GM12878 (cell line): ENCODE measurements at regions not wholly inside any gene's neighbourhood (a gene's known extent, or its start where the extent isn't known, plus 50 kb on each side); places are given as distances from the start of the nearest gene placed in this dataset.

Experiments used
- BHLHE40 ChIP-seq, 2 experiments: fragments of 450-650 bp in 1 of 2; IDR thresholded peaks; 2 replicates each; pipeline ENCODE4 v1.6.1; 2011 to 2017; ENCODE audit warnings: low read depth in 2 of 2, borderline replicate concordance in 1 of 2, improper control_type of control experiment in 1 of 2, low read length in 1 of 2, mild to moderate bottlenecking in 1 of 2
- CEBPB ChIP-seq, 2 experiments: fragments of 150-350 bp in 1 of 2; IDR thresholded peaks; 2 replicates each; pipeline ENCODE4 v1.6.1; 2012 to 2014; ENCODE audit warnings: low read depth in 2 of 2, low read length in 2 of 2, borderline replicate concordance in 1 of 2, inconsistent platforms in 1 of 2
- E2F8 ChIP-seq: fragments of 450-650 bp; IDR thresholded peaks from 2 replicates; pipeline ENCODE4 v1.6.1; 2018; ENCODE audit warnings: mild to moderate bottlenecking, low read depth, moderate library complexity; ENCODE audit not compliant: partially characterized antibody
- FOS ChIP-seq: IDR thresholded peaks from 3 replicates; pipeline ENCODE4 v1.6.1; 2011; ENCODE audit warnings: borderline replicate concordance; ENCODE audit not compliant: insufficient read length; ENCODE audit errors: extremely low read depth
- GABPA ChIP-seq: IDR thresholded peaks from 2 replicates; pipeline ENCODE4 v1.6.1; 2014; ENCODE audit warnings: antibody characterized with exemption, low read depth, mild to moderate bottlenecking, inconsistent platforms
- MTA3 ChIP-seq: IDR thresholded peaks from 2 replicates; pipeline ENCODE4 v1.6.1; 2012; ENCODE audit warnings: low read length, inconsistent platforms, borderline replicate concordance
- RAD21 ChIP-seq: IDR thresholded peaks from 2 replicates; pipeline ENCODE4 v1.6.1; 2011; ENCODE audit warnings: mild to moderate bottlenecking, low read depth, low read length, moderate library complexity; ENCODE audit not compliant: insufficient read depth
- RAD51 ChIP-seq: fragments of 450-650 bp; IDR thresholded peaks from 2 replicates; pipeline ENCODE4 v1.6.1; 2016; ENCODE audit warnings: moderate library complexity, mild to moderate bottlenecking, inconsistent platforms
- SKIL ChIP-seq: fragments of 450-650 bp; IDR thresholded peaks from 2 replicates; pipeline ENCODE4 v1.6.1; 2017; ENCODE audit warnings: mild to moderate bottlenecking, low read depth, inconsistent platforms; ENCODE audit not compliant: poor library complexity, severe bottlenecking
- SREBF2 ChIP-seq: IDR thresholded peaks from 2 replicates; pipeline ENCODE4 v1.6.1; 2012; ENCODE audit warnings: mild to moderate bottlenecking, low read length
- SUPT20H ChIP-seq: IDR thresholded peaks from 2 replicates; pipeline ENCODE4 v1.6.1; 2011; ENCODE audit warnings: low read depth, mild to moderate bottlenecking, low read length, moderate library complexity, borderline replicate concordance; ENCODE audit not compliant: control insufficient read depth
- WRNIP1 ChIP-seq: IDR thresholded peaks from 2 replicates; pipeline ENCODE4 v1.6.1; 2011; ENCODE audit warnings: low read depth, low read length, improper control_type of control experiment, borderline replicate concordance
- ZBTB40 ChIP-seq: fragments of 450-650 bp; IDR thresholded peaks from 2 replicates; pipeline ENCODE4 v1.6.1; 2016; ENCODE audit warnings: mild to moderate bottlenecking, moderate library complexity, borderline replicate concordance
- ZNF217 ChIP-seq: fragments of 450-650 bp; IDR thresholded peaks from 2 replicates; pipeline ENCODE4 v1.6.1; 2017; ENCODE audit warnings: antibody characterized with exemption, mild to moderate bottlenecking
- TF ChIP-seq, protein P1 (sequence below): fragments of 450-650 bp; IDR thresholded peaks from 2 replicates; pipeline ENCODE4 v1.6.1; 2017; ENCODE audit warnings: mild to moderate bottlenecking, moderate library complexity

DNA sequence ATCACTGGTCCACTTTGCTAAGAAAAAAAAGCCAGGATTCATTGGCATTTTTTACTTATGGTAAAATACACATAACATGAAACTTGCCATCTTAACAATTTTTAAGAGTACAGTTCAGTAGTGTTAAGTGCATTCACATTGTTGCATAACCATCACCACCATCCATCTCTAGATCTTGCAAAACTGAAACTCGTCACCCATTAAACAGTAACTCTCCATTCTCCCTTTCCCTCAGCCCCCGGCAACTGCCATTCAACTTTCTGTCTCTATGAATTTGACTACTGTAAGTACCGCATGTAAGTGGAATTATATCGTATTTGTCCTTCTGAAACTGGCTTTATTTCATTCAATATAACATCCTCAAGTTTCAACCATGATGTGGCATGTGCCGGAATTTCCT lies 56.3 kb upstream of the LNX1 start (continued):
- no peak for TF ChIP-seq E2F8
- TF ChIP-seq WRNIP1 = no peak
- TF ChIP-seq FOS = no peak
- no peak for TF ChIP-seq MTA3
- TF ChIP-seq GABPA = no peak
- TF ChIP-seq SKIL = peak; percentile 17
- no peak for TF ChIP-seq BHLHE40 (IDR thresholded peaks at IDR 0.05; ENCODE audit: borderline replicate concordance in 1 of 2, low read depth in 2 of 2, low read length in 1 of 2)
- TF ChIP-seq, protein P1, sequence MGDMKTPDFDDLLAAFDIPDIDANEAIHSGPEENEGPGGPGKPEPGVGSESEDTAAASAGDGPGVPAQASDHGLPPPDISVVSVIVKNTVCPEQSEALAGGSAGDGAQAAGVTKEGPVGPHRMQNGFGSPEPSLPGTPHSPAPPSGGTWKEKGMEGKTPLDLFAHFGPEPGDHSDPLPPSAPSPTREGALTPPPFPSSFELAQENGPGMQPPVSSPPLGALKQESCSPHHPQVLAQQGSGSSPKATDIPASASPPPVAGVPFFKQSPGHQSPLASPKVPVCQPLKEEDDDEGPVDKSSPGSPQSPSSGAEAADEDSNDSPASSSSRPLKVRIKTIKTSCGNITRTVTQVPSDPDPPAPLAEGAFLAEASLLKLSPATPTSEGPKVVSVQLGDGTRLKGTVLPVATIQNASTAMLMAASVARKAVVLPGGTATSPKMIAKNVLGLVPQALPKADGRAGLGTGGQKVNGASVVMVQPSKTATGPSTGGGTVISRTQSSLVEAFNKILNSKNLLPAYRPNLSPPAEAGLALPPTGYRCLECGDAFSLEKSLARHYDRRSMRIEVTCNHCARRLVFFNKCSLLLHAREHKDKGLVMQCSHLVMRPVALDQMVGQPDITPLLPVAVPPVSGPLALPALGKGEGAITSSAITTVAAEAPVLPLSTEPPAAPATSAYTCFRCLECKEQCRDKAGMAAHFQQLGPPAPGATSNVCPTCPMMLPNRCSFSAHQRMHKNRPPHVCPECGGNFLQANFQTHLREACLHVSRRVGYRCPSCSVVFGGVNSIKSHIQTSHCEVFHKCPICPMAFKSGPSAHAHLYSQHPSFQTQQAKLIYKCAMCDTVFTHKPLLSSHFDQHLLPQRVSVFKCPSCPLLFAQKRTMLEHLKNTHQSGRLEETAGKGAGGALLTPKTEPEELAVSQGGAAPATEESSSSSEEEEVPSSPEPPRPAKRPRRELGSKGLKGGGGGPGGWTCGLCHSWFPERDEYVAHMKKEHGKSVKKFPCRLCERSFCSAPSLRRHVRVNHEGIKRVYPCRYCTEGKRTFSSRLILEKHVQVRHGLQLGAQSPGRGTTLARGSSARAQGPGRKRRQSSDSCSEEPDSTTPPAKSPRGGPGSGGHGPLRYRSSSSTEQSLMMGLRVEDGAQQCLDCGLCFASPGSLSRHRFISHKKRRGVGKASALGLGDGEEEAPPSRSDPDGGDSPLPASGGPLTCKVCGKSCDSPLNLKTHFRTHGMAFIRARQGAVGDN = peak; percentile 33; the same call in 1 of the 2 replicates
- TF ChIP-seq SREBF2 = no peak
- TF ChIP-seq SUPT20H = no peak
- TF ChIP-seq CEBPB (IDR thresholded peaks at IDR 0.05; ENCODE audit: borderline replicate concordance in 1 of 2, low read depth in 2 of 2, low read length in 2 of 2) = 0 out of 4 replicates have a peak, but pooled peaks of 1 of the 2 experiments have one; percentile 18
- TF ChIP-seq RAD51 = no peak
- TF ChIP-seq RAD21 = no peak
- TF ChIP-seq ZNF217 = no peak
- no peak for TF ChIP-seq ZBTB40
